ENCODE measurements at regions not wholly inside any gene's neighbourhood (a gene's known extent, or its start where the extent isn't known, plus 50 kb on each side); places are given as distances from the start of the nearest gene placed in this dataset.

DNA sequence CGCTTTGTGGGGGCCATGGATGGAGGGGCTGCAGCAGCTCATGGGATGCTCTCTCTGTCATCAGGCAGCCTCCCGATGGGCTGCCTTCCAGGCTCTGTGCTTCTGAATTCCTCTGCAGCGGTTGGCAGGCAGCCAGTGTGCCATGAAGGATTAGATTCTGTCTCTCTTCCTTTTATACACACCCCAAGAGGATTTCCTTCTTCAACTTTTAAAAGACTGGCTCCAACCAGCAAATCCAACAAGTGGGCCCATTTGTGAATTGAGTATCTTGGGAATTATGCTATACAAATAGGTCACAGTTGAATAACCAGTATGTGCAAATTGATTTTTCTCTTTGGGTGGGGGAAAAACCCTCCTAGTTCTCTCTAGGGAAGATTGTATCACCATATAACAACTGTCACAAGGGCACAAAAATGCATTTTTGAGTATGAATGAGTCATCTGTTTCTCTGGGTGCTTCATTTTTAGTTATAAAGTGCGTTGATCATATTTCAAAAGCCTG lies 96.8 kb upstream of the FAT1 start:
- TF ChIP-seq, protein P1, sequence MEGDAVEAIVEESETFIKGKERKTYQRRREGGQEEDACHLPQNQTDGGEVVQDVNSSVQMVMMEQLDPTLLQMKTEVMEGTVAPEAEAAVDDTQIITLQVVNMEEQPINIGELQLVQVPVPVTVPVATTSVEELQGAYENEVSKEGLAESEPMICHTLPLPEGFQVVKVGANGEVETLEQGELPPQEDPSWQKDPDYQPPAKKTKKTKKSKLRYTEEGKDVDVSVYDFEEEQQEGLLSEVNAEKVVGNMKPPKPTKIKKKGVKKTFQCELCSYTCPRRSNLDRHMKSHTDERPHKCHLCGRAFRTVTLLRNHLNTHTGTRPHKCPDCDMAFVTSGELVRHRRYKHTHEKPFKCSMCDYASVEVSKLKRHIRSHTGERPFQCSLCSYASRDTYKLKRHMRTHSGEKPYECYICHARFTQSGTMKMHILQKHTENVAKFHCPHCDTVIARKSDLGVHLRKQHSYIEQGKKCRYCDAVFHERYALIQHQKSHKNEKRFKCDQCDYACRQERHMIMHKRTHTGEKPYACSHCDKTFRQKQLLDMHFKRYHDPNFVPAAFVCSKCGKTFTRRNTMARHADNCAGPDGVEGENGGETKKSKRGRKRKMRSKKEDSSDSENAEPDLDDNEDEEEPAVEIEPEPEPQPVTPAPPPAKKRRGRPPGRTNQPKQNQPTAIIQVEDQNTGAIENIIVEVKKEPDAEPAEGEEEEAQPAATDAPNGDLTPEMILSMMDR (IDR thresholded peaks at IDR 0.05; ENCODE audit: insufficient read depth, low read length) = no peak
- TF ChIP-seq POLR2AphosphoS5 (IDR thresholded peaks at IDR 0.05; ENCODE audit: low read depth) (no peak), GABPA (IDR thresholded peaks at IDR 0.05; ENCODE audit: low read depth) (no peak)
